Testis (tissue), 2 donors: ENCODE measurements at regions not wholly inside any gene's neighbourhood (a gene's known extent, or its start where the extent isn't known, plus 50 kb on each side); places are given as distances from the start of the nearest gene placed in this dataset.
A peak's percentile ranks its signal among the peaks of the same experiment; 100 is the strongest.

Experiments used
- DNase-seq: peaks from one replicate; pipeline ENCODE4 v3.0.0-alpha.2; 2019
- H3K27ac ChIP-seq, 2 donors: fragments of 200-600 bp; sonication (generic); one replicate each; pipeline ENCODE4 v1.5.1; 2019
- H3K27me3 ChIP-seq: fragments of 200-600 bp; sonication (generic); one replicate; pipeline ENCODE4 v1.5.1; 2019
- H3K36me3 ChIP-seq: fragments of 200-600 bp; sonication (generic); one replicate; pipeline ENCODE4 v1.5.1; 2017; ENCODE audit warnings: low read depth; ENCODE audit errors: missing control alignments
- H3K4me1 ChIP-seq: fragments of 200-600 bp; sonication (generic); one replicate; pipeline ENCODE4 v1.5.1; 2019
- H3K4me3 ChIP-seq, 2 donors: fragments of 200-600 bp; sonication (generic); one replicate each; pipeline ENCODE4 v1.5.1; 2017 to 2019
- H3K9me3 ChIP-seq: fragments of 200-600 bp; sonication (generic); one replicate; pipeline ENCODE4 v1.5.1; 2017
- POLR2A ChIP-seq: fragments of 450-650 bp; IDR thresholded peaks from one replicate; pipeline ENCODE4 v1.6.1; 2017; ENCODE audit warnings: antibody characterized with exemption, mild to moderate bottlenecking, moderate library complexity
- WGBS, 2 donors: methylation state at CpG; one replicate each; pipeline ENCODE4 v1.1.5; 2018; 5-methylcytosine and 5-hydroxymethylcytosine counted together
- intact Hi-C: fragments of 100-400 bp; cut with DNase I; formaldehyde crosslinking; loops from one replicate; pipeline ENCODE4 v1.15.1; 2023; ENCODE audit warnings: low total_unique reads
- TF ChIP-seq, protein P1 (sequence below), 3 experiments: fragments of 450-650 bp in 2 of 3; fragments of 200-600 bp in 1 of 3; sonication (generic) in 1 of 3; IDR thresholded peaks; one replicate each; pipeline ENCODE4 v1.5.1; 2016 to 2019; ENCODE audit warnings: antibody characterized with exemption in 3 of 3, mild to moderate bottlenecking in 2 of 3, moderate library complexity in 1 of 3

- peak; percentile 91 for DNase-seq
- Histone ChIP-seq H3K4me1 (no peaks in the 10 kb centered on the region), H3K27me3 (no peaks in the 10 kb centered on the region), H3K27ac (no peak overlapping the region), H3K4me3 (no peak overlapping the region), H3K36me3 (no peaks in the 10 kb centered on the region), H3K9me3 (no peaks in the 10 kb centered on the region)
- 17 to 29% methylated on average over 15 of the region's 15 CpGs for WGBS, 2 donors
- intact Hi-C loops = loop anchor here (5.0 kb wide), 1 partner anchor 630 kb away; no protein-coding TSS in a partner anchor
- TF ChIP-seq POLR2A = no peak
- TF ChIP-seq, protein P1, sequence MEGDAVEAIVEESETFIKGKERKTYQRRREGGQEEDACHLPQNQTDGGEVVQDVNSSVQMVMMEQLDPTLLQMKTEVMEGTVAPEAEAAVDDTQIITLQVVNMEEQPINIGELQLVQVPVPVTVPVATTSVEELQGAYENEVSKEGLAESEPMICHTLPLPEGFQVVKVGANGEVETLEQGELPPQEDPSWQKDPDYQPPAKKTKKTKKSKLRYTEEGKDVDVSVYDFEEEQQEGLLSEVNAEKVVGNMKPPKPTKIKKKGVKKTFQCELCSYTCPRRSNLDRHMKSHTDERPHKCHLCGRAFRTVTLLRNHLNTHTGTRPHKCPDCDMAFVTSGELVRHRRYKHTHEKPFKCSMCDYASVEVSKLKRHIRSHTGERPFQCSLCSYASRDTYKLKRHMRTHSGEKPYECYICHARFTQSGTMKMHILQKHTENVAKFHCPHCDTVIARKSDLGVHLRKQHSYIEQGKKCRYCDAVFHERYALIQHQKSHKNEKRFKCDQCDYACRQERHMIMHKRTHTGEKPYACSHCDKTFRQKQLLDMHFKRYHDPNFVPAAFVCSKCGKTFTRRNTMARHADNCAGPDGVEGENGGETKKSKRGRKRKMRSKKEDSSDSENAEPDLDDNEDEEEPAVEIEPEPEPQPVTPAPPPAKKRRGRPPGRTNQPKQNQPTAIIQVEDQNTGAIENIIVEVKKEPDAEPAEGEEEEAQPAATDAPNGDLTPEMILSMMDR (IDR thresholded peaks at IDR 0.05) = peak; percentile 51 to 87 (median 85)
Observed at GRCh38 chr20:16801919-16802651, 53.9 kb downstream of the OTOR start.

GRCh38 chr20:16802652-16802935 lies 54.4 kb downstream of the OTOR start:
- Histone ChIP-seq H3K4me1 (no peaks in the 10 kb centered on the region), H3K27me3 (no peaks in the 10 kb centered on the region), H3K36me3 (no peaks in the 10 kb centered on the region), H3K4me3 (no peak overlapping the region), H3K27ac (no peak overlapping the region), H3K9me3 (no peaks in the 10 kb centered on the region)
- 59 to 60% methylated on average over 4 of the region's 4 CpGs for WGBS, 2 donors
- TF ChIP-seq, protein P1 (IDR thresholded peaks at IDR 0.05) = no peak
- TF ChIP-seq POLR2A = no peak
- intact Hi-C loops = loop anchor here (5.0 kb wide), 1 partner anchor 630 kb away; no protein-coding TSS in a partner anchor
- DNase-seq = no peak

GRCh38 chr20:16803965-16804792 lies 56.0 kb downstream of the OTOR start:
- no peak overlapping the region for H3K4me3 ChIP-seq
- no peak overlapping the region for H3K27ac ChIP-seq
- no peaks in the 10 kb centered on the region for H3K36me3 ChIP-seq
- H3K27me3 ChIP-seq = no peaks in the 10 kb centered on the region
- DNase-seq = peak; percentile 75
- intact Hi-C loops = loop anchor here (5.0 kb wide), 1 partner anchor 628 kb away; no protein-coding TSS in a partner anchor
- 16 to 20% methylated on average over 14 of the region's 14 CpGs for WGBS, 2 donors
- H3K4me1 ChIP-seq = no peaks in the 10 kb centered on the region
- H3K9me3 ChIP-seq = no peaks in the 10 kb centered on the region
- TF ChIP-seq POLR2A = no peak
- TF ChIP-seq, protein P1 (IDR thresholded peaks at IDR 0.05) = peak in 2 of 3 experiments; percentile 74 to 78

GRCh38 chr20:16804793-16805187 lies 56.6 kb downstream of the OTOR start:
- Histone ChIP-seq H3K4me3 (no peak overlapping the region), H3K9me3 (no peaks in the 10 kb centered on the region), H3K36me3 (no peaks in the 10 kb centered on the region), H3K4me1 (no peaks in the 10 kb centered on the region), H3K27ac (no peak overlapping the region), H3K27me3 (no peaks in the 10 kb centered on the region)
- WGBS, 2 donors = 68 to 69% methylated on average over 6 of the region's 6 CpGs
- no peak for TF ChIP-seq POLR2A
- TF ChIP-seq, protein P1 (IDR thresholded peaks at IDR 0.05) = no peak
- no peak for DNase-seq
- intact Hi-C loops = loop anchor here (5.0 kb wide), 1 partner anchor 628 kb away; no protein-coding TSS in a partner anchor
